ENCODE measurements at regions not wholly inside any gene's neighbourhood (a gene's known extent, or its start where the extent isn't known, plus 50 kb on each side); places are given as distances from the start of the nearest gene placed in this dataset.

- ChIA-PET POLR2A (no interaction called here), CTCF (interaction anchor here (0.6 to 1.0 kb wide), 2 partner anchors 13 to 172 kb away, joined by 4 read pairs; no protein-coding TSS in a partner anchor)
- no peak for DNase-seq (ENCODE audit: low spot score)
- Mint-ChIP-seq H3K27ac (no peak overlapping the region), H3K9me3 (peaks cover 6% of the 10 kb centered on the region), H3K4me3 (no peak overlapping the region), H3K36me3 (peaks cover 3% of the 10 kb centered on the region), H3K27me3 (ENCODE audit: low read depth) (no peaks in the 10 kb centered on the region), H3K4me1 (no peaks in the 10 kb centered on the region)
- TF ChIP-seq, protein P1, sequence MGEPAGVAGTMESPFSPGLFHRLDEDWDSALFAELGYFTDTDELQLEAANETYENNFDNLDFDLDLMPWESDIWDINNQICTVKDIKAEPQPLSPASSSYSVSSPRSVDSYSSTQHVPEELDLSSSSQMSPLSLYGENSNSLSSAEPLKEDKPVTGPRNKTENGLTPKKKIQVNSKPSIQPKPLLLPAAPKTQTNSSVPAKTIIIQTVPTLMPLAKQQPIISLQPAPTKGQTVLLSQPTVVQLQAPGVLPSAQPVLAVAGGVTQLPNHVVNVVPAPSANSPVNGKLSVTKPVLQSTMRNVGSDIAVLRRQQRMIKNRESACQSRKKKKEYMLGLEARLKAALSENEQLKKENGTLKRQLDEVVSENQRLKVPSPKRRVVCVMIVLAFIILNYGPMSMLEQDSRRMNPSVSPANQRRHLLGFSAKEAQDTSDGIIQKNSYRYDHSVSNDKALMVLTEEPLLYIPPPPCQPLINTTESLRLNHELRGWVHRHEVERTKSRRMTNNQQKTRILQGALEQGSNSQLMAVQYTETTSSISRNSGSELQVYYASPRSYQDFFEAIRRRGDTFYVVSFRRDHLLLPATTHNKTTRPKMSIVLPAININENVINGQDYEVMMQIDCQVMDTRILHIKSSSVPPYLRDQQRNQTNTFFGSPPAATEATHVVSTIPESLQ (CRISPR knock-in tag; IDR thresholded peaks at IDR 0.05): no peak
- TF ChIP-seq FOXK1 (CRISPR knock-in tag; IDR thresholded peaks at IDR 0.05): no peak
- TF ChIP-seq ERG (CRISPR knock-in tag; IDR thresholded peaks at IDR 0.05): no peak
- TF ChIP-seq ELF4 (CRISPR knock-in tag; IDR thresholded peaks at IDR 0.05; ENCODE audit: low read depth): no peak
- no peak for TF ChIP-seq STAT6 (CRISPR knock-in tag; conservative IDR thresholded peaks at IDR 0.05; ENCODE audit: low read depth)
- no peak for TF ChIP-seq ZNF532 (CRISPR knock-in tag; IDR thresholded peaks at IDR 0.05; ENCODE audit: borderline replicate concordance)
- no peak for TF ChIP-seq ZNF281 (CRISPR knock-in tag; IDR thresholded peaks at IDR 0.05)
- no peak for TF ChIP-seq JUN (CRISPR knock-in tag; IDR thresholded peaks at IDR 0.05)
- TF ChIP-seq, protein P2, sequence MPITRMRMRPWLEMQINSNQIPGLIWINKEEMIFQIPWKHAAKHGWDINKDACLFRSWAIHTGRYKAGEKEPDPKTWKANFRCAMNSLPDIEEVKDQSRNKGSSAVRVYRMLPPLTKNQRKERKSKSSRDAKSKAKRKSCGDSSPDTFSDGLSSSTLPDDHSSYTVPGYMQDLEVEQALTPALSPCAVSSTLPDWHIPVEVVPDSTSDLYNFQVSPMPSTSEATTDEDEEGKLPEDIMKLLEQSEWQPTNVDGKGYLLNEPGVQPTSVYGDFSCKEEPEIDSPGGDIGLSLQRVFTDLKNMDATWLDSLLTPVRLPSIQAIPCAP (CRISPR knock-in tag; IDR thresholded peaks at IDR 0.05): no peak
- no peak for TF ChIP-seq KAT7 (CRISPR knock-in tag; IDR thresholded peaks at IDR 0.05; ENCODE audit: borderline replicate concordance)
- no peak for TF ChIP-seq GRHL2 (CRISPR knock-in tag; IDR thresholded peaks at IDR 0.05; ENCODE audit: insufficient replicate concordance, severe bottlenecking)
- ATAC-seq: no peak
Observed at GRCh38 chr10:94266091-94266490, 96.6 kb downstream of the NOC3L start.

All from WTC11 (cell line).